GM18907 (cell line): ENCODE measurements at regions not wholly inside any gene's neighbourhood (a gene's known extent, or its start where the extent isn't known, plus 50 kb on each side); places are given as distances from the start of the nearest gene placed in this dataset.
"Not testable (repeated sequence)": the region's sequence is repeated elsewhere in the genome, so short reads cannot be mapped to it uniquely, and the experiment has no call there.

Experiments
- ATAC-seq: cut with Tn5 transposase; IDR thresholded peaks from one replicate; pipeline ENCODE4 v1.9.1; 2021; ENCODE audit warnings: mild to moderate bottlenecking, moderate library complexity; ENCODE audit not compliant: unreplicated experiment

- peak; percentile 66 for ATAC-seq
Observed at GRCh38 chr11:21625982-21626381, 566.9 kb upstream of the ANO5 start.

- ATAC-seq = no peak
Observed at GRCh38 chr11:21628641-21629040, 564.2 kb upstream of the ANO5 start.

- peak; percentile 80 for ATAC-seq
Observed at GRCh38 chr11:21630934-21631478, 561.9 kb upstream of the ANO5 start.

GRCh38 chr11:21631991-21632390 is 560.9 kb upstream of the ANO5 start:
- ATAC-seq = no peak

GRCh38 chr11:21634491-21634890 is 558.4 kb upstream of the ANO5 start:
- no peak for ATAC-seq

- ATAC-seq = no peak
Observed at GRCh38 chr11:21634956-21635355, 557.9 kb upstream of the ANO5 start.

GRCh38 chr11:21635394-21636145 is 557.3 kb upstream of the ANO5 start:
- ATAC-seq = peak; percentile 66

- peak; percentile 63 for ATAC-seq
Observed at GRCh38 chr11:21636561-21636960, 556.3 kb upstream of the ANO5 start.

- ATAC-seq = peak; percentile 68
Observed at GRCh38 chr11:21640491-21640890, 552.4 kb upstream of the ANO5 start.

- ATAC-seq = no peak
Observed at GRCh38 chr11:21641869-21642268, 551.0 kb upstream of the ANO5 start.

GRCh38 chr11:21646351-21646750 is 546.5 kb upstream of the ANO5 start:
- ATAC-seq = no peak

GRCh38 chr11:21650961-21651360 is 541.9 kb upstream of the ANO5 start:
- no peak for ATAC-seq

GRCh38 chr11:21653951-21654421 is 538.9 kb upstream of the ANO5 start:
- no peak for ATAC-seq

- ATAC-seq = no peak
Observed at GRCh38 chr11:21656065-21656464, 536.8 kb upstream of the ANO5 start.

- no peak for ATAC-seq
Observed at GRCh38 chr11:21658654-21659193, 534.2 kb upstream of the ANO5 start.

GRCh38 chr11:21659377-21659776 is 533.5 kb upstream of the ANO5 start:
- not testable (repeated sequence) for ATAC-seq

GRCh38 chr11:21659961-21660360 is 532.9 kb upstream of the ANO5 start:
- no peak for ATAC-seq

- no peak for ATAC-seq
Observed at GRCh38 chr11:21675049-21675616, 517.8 kb upstream of the ANO5 start.

GRCh38 chr11:21687643-21688042 is 505.2 kb upstream of the ANO5 start:
- no peak for ATAC-seq

- no peak for ATAC-seq
Observed at GRCh38 chr11:21704539-21704938, 488.3 kb upstream of the ANO5 start.

GRCh38 chr11:21707116-21707739 is 485.7 kb upstream of the ANO5 start:
- no peak for ATAC-seq

GRCh38 chr11:21710809-21711208 is 482.1 kb upstream of the ANO5 start:
- no peak for ATAC-seq
